ENCODE measurements at regions not wholly inside any gene's neighbourhood (a gene's known extent, or its start where the extent isn't known, plus 50 kb on each side); places are given as distances from the start of the nearest gene placed in this dataset.
A peak's percentile ranks its signal among the peaks of the same experiment; 100 is the strongest.

DNA sequence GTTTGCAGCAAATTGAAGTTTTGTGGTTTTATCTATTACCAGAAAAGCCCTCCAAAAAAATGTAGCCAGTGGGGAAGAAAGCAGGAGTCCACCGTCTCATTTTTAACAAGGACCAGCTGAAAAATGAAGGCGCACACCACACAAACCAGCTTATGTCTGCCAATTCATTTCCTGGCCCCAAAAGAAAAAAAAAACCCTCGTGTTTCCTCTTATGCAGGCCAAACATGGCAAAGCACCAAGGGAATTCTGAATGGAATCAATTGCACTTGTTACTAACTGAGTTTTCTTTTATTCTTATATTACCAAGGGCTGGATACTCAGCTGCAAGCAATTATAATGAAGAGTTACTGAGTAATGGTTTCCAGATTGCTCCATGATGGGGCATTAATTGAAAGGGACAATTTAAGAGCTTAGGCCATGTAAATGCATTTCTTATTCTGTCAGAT is 428.3 kb upstream of the NPVF start:
- DNase-seq, result peak in 3 of 56 donors; percentile 19 to 28 (median 24)

DNA sequence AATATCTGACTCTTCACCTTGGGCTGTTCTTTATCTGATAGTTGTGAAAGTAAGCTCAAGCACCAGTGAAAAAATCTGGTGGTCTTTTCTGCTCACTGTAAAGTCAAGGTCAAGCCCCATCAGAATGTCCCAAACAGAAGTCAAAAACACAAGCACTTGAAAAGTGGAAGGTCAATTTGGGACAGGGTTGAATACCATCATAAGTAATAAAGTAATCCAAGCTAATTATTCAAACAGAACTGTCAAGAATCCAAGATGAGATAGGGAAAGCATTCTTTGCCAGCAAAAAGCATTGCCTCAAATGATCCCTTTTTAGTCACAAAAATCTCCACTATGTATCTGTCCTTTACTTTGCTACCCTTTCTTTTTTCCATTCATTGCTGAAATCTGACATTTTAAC is 430.1 kb upstream of the NPVF start:
- DNase-seq, result no peak

DNA sequence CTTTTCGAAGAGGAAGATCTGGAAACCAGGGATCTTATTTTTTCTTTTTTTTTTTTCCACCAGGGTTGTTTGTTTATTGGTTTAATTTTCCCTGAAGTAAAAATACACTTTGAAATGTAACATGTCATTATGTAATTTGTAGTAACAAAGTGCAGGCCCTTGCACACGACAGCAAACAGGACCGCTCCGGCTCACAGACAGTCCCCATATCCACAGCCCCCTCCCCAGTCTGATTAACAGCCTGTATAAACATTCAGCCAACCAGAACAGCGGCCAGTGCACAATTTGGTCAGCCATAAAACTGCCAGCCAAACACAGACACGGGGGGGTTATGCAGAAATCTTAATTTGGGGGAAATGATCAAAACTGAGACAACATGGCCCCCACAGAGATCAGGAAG is 431.6 kb upstream of the NPVF start:
- no peak for DNase-seq

DNA sequence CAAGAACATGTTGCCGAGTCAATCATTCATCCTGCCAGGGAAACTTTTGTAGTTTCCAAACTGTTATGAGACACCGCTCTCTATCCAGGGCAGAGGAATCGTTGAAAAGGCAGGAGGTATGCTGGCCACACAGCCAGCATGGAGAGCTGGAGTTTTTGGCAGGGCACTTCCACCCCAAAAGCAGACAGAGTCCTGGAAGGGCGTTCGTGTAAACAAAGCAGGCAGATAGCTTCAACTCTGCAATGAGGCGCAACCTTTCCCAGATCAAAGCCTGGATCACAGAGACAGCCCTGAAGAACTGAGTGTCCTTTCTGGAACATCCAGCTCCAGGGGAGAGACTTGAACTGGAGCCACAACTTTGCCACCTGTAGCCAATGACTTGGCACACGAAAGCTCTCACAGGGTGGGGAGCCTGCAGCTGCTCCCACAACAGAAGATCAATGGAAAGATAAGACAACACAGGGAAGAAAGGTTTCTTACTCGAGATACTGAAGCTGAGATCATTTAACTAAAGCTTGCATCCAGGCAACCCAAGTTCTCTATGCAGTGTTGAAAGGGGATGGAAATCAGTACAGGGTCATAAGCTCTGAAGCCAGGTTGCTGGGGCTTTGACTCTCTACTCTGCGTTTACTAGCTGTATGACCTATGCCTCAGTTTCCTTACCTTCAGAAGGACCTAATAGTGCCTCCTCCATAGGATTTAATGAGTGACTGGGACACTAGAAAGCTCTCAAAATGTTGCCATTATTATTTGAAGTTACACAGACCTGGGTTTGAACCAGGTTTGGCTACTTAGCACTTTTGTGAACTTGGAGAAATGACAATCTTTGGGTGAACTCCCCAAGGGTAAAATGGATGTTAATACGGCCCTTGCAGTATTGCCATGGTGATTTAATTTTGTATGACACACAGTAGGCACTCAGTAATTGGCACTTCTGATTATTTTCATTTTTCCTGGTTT is 434.8 kb upstream of the NPVF start:
- no peak for DNase-seq

DNA sequence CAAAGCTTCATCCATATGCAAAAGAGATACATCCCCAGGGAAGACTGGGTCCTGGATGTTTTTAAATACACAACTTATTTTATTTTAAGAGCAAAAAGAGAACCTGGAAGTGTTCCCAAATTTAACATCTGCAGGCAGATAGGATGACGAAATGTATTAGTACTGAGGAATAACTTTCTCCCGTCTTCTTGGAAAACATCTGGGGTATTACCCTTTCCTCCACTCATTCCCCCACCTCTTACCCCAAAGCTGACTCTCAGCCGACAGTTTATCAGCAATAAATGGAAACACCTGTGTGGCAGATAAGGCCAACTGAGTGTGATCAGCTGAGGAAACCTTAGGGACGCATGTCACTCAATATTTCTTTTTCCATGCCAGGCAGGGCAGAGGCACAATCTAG is 435.6 kb upstream of the NPVF start:
- DNase-seq, result no peak

DNA sequence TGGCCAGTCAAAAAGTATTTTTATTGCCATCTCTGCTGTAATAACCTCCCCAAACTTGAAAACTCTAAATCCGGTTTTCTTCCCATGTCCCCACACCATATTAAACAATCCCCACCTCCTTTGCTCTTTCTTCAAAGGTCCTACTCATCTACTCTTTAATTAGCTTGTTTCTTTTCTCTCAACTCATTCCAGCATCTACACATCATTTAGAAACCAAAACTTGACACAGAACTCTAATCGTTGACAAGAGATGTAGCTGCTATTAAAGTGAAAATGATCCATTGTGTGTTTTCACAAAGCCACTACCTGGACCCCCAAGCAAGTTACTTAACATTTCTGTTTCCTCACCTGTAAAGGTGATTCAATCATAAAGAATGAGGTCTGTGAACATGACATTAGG is 436.3 kb upstream of the NPVF start:
- no peak for DNase-seq

DNA sequence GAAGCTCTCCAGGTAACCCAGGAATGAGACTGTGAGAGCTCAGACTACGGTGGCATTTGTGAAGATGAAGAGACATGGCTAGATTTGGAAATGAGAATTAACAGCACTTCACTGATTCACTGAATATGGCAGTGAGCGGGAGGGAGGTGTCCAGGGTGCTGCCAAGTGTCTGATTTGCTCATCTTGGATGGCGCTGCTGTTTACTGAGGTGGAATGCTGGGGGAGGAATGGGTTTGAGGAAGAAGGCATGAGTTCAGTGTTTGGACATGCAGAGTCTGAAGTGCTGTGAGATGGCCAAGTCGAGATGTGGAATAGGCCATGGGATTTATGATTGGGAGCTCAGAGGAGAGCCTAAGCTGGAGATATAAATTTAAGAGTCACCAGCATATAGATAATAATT is 437.1 kb upstream of the NPVF start:
- no peak for DNase-seq

DNA sequence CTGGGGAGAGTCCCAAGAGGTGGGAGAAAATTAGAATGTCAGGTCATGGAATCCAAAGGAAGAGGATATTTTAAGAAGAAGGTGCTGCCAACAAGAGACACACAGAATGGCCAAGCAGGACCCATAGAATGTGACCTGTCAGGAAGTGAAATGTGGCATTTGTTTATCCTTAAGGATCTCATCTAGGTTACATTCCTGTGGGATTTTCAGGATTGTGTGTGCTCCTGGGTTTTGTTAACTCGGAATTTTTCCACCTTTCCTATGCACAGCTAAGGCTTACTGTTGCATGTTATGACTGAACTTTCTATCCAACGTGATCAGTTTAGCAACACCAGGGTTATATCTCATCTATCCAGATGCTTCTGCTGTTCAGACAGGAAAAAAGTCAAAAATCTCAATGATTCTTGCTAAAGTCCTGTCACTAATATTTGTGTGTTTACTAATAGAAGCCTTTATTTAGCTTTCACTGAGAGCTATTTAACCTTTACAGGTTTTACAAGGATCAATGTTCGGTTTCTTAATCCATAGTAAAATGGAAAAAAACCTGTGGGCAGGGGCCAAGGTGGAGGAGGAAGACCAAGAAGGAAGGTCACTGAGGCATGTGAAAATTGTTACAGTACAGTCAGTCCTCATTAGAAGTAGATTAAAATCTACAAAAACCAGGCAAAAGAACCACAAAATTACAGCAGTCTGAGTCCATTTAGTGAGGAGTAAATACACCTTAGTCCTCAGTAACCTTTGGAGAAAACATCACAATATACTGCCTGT is 437.8 kb upstream of the NPVF start:
- DNase-seq, result no peak

DNA sequence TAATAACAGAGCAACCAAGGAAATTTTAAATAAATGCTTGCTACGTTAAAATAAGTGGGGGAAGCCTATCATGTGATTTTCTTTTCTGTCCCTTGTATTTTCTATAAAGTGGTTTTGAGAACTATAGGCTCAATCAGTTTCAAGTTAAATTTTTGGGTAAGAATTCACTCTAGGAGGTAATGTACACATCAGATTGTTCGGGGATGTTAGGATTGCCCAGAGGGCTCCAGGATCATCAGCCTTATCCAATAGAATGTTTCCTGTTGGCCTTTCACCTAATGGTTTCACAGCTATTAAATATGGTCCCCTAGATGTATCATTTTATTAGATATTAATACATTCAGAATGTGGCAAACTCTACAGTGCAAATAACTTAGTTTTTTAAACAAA is 438.4 kb upstream of the NPVF start:
- DNase-seq, result no peak

DNA sequence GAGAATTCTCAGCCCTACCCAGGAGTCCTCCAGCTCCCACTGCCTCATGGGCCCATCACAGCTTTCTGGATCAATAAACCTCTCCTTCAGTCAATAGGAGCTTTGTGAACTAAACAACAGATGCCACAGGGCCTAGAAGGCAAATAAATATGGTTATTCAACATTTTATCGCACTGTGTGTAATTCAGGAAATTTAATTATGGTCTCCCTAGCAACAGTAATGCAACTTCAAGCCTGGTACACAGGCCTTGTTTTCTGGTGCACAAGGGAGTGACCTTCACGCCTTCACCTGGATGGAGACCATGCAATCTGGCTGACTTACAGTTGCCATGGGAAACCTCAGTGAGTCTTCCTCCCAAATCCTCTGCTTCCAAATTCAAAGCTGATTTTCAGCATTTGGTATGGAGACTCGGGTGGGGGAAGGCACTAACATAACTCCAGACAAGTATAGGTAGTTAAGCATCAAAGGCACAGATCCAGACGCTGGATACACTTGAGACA is 441.0 kb upstream of the NPVF start:
- DNase-seq, result no peak

DNA sequence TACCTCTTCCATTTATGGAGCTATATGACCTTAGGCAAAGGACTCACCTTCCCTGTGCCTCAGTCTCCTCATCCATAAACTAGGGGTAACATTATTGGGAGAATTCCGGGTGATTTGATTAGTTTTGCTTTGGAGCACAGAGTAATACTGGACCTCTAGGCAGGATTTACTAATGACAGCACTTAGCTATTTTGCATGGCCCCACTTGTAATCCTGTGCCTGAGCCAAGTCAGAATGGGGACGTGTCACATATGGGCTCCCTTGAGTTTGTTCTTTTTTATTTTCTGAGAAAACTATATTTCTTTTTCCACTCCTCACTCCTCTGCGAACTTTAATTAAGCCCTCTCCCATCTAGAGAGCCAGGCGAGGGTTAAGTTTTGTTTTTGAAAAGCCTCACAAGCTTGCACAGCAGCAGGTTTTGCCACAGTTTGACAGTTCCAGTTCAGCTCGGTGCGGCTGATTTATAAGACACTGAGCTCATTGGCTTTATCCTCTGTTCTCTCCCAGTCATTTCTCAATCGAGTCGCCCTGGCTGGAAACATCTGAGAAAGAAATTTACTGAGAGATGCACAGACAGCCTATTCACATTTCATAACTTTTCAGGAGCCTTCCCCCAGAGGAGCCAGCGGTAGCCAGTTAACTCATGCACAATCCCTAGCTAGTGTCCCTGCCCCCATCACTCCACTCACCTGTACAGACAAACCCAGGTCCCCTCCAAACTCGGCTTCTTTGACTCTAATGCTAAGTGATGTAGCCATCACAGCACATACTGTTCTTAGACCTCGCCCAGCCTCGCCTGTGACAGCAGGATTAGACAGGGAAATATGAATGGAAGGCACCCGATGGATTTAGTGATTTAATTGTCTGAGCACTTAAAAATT is 441.9 kb upstream of the NPVF start:
- peak in 1 of 56 donors; percentile 14 for DNase-seq

DNA sequence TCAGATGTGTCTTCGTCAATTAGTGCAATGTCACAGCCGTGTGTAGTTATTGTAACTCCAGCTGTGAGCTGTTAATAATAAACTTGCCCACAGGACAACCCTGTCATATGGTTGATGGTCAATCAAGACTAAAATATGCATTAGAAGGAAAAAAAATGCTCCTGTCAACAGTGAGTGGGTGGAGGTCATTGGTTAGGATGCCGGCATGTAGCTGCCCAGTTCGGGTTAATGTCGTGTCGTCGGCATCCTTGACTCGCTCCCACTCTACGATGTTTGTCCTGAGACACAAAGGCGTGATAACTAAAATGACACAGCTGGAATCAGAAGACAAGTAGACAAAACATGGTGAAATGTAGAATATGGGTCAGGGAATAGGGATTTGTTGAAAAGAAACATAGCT is 442.8 kb upstream of the NPVF start:
- no peak for DNase-seq

DNA sequence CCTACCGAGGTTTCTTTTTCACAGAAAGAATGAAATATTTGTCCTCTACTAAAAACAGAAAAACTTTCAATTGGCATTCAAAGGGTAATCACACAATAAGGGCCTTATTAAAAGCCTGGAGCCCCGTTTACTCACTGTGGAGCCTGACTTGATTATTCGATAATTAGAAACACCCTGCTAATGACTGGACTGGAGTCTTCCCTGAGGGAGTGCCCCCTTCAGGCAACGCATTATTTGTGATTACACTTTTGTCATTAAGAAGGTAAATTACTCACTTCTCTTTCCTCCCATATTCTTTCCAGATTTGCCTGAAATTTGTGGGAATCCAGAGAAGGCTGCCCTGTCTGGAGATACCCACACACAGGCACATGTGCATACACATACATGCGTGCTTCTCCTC is 444.2 kb upstream of the NPVF start:
- peak in 2 of 56 donors; percentile 5 to 6 for DNase-seq

DNA sequence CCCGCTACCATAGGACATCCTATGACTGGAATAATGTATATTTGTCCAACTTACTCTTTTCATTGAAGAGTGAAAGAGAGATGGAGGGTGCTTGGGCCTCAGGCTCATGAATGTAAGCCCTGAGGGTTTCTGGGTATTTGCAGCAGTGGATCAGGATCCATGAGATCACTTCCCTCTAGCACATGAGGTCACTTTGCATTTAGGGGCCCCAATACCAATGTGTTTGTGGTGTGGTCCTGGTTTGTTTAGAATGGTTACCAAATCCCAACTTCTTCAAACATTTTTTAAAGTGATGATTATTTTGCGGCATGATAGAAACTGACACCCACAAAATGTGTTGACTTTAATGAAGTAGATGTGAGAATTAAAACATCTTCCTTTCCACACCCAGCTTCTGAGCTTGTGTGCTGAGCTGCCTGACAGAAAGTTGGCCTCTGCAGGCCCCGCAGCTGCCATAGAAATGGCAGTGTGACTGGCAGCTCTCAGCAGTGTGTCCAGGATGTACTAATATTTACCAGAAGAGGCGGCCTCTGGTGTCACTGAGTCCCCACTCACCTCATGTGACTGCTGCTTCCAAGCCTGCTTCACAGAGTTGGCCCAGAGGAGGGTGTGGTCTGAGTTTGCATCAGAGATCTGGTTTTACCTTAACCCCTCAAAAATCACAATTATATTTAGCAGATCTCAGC is 447.6 kb upstream of the NPVF start:
- no peak for DNase-seq

DNA sequence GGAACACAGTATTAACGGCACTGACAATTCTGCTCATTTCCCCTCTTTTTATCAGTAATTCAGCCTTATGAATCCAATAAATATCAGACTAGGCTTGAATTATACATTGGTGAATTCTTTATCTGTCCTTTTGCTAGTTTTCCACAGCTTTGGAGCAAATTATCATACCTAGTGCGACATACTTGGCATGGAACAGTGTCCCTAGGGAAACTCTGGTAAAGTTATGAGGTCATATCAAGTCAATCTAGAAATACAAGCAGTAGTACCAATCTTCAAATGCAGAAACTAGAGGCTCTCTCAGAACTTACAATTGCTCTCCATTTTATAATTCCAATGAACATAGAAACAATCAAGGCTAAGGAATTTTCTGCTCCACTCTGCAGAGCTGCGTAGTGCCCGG is 449.3 kb upstream of the NPVF start:
- DNase-seq, result no peak

DNA sequence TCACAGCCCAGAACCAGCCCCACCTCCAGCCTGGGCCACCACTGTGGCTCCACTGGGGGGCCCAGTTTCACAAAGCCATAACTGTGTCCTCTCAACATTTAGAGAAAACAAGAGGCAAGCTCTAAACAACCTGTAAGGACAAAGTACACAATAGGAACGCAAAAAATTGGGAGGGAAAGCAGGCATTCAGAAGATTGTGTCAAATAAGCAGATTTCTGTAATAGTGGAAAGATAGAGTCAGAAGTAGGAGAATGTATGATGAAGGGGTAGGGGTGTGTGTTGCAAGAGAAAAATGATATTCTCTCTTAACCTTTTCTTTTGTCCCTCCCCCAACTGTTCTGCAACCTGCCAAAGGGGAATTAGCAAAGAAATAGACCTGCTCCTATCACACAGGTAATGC is 449.9 kb upstream of the NPVF start:
- DNase-seq, result no peak

DNA sequence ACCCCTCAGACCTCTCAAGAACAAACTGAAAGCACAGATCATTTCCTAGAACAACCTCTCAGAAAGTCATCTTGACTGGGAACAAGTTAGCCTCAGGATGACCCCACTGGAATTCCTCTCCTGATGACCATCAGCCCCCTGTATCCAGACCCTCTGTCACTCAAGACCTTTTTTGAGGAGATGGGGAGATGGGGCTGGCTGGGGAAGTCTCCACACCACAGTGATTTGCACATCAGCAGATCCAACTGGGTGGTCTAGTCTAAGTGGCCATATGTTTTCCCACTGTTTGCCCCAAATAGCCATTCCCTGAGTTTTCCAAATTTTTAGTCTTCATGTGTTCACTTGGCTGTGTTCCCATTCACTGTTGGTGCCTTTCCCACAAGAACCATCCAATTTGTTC is 452.4 kb upstream of the NPVF start:
- no peak for DNase-seq

DNA sequence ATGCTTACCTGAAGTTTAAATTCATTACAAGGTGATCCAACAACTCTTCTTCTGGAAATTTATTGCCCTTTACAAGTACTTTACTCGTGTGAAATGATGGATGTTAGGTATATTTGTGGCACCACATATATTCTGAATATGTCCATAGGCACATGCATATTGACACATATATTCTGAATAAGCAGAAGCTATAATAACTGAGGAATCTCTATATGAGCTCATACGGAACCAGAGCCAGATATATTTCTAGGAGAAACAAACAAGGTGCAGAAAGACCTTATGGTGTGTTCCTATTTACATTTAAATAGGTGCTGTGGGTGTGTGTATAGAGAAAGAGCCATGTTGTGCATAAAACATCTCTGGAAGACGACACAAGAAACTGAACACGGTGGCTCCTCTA is 456.1 kb upstream of the NPVF start:
- no peak for DNase-seq

DNA sequence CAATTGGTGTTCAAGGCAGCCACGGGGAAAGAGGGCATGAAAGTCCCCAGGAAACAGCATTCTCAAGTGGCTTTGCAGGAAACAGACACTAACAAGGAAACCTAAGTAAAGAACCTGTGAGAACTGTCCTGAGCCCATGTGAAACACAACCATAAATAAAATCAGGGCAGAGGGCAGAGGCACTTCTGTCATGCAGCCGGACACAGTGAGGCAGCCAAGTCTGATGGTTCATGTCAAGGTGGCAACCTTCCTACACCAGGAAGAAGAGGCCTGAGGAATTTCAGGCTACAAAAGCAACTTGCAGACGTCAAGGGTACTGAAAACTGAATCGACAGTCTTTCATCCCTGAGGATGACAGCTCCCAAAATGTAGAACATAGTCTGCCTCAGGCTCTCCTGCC is 458.2 kb upstream of the NPVF start:
- no peak for DNase-seq

DNA sequence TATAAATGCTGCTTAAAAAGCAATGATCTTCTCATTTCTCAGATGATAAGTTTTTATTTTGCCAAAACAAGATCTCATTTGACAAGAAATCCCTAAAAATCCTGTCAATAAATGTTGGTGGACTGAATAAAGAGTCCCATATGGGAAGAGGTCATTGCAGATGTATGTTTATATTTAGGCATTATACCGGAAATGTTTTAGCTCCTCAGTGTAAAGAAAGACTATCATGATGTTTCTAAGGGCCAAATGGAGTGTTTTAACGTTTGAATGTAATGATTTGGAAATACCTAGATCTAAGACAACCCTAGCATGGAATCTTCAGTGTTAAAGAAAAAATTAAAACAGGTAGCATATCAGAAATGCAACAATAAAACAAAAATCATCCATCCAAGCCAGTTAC is 457.8 kb upstream of the NFE2L3 start:
- DNase-seq, result no peak

DNA sequence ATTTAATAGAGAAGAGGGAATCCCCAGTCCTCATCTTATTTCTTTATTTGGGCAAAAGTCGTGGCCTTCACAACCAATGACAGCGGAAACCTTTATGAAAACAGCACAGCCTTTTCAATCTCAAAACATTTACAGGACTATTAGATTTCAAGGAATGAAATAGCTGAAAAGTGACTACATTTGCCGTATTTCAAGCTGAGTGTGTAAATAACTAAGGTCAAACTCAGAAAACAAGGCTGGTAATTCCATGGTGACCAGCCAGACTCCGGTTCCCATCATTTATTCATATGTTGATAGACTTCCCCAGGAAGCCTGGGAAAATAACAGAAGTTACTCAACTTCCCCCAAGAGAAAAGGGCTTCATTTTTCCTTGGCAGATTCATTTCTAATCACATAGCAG is 457.3 kb upstream of the NFE2L3 start:
- DNase-seq, result no peak
